ENCODE measurements at regions not wholly inside any gene's neighbourhood (a gene's known extent, or its start where the extent isn't known, plus 50 kb on each side); places are given as distances from the start of the nearest gene placed in this dataset.

DNA sequence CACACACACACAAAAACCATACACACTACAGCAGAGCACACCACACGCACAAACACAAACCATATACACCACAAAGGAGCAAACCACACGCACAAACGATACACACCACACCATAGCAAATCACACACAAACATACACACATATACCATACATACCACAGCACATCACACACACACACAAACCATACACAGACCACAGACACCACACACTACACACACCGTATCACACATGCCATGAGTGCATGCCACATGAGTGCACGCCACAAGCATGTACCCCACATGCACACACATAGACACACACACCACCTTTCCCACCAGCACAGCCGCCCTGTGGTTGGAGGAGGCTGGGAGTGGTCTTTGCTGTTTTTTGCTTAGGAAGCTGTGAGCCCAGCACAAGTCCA is 517.1 kb upstream of the MYT1L start:
- 92% methylated on average over 6 of the region's 6 CpGs for WGBS
- TF ChIP-seq, protein P1, sequence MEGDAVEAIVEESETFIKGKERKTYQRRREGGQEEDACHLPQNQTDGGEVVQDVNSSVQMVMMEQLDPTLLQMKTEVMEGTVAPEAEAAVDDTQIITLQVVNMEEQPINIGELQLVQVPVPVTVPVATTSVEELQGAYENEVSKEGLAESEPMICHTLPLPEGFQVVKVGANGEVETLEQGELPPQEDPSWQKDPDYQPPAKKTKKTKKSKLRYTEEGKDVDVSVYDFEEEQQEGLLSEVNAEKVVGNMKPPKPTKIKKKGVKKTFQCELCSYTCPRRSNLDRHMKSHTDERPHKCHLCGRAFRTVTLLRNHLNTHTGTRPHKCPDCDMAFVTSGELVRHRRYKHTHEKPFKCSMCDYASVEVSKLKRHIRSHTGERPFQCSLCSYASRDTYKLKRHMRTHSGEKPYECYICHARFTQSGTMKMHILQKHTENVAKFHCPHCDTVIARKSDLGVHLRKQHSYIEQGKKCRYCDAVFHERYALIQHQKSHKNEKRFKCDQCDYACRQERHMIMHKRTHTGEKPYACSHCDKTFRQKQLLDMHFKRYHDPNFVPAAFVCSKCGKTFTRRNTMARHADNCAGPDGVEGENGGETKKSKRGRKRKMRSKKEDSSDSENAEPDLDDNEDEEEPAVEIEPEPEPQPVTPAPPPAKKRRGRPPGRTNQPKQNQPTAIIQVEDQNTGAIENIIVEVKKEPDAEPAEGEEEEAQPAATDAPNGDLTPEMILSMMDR (IDR thresholded peaks at IDR 0.05): no peak
- TF ChIP-seq POLR2A (IDR thresholded peaks at IDR 0.05): no peak
- no peak for TF ChIP-seq POLR2AphosphoS5 (IDR thresholded peaks at IDR 0.05)
- Histone ChIP-seq H3K27me3 (replicated peaks; ENCODE audit: insufficient read depth) (no peaks in the 10 kb centered on the region), H3K9me3 (no peaks in the 10 kb centered on the region), H3K4me3 (no peak overlapping the region), H3K4me1 (replicated peaks) (no peaks in the 10 kb centered on the region), H3K27ac (no peak overlapping the region), H3K36me3 (no peaks in the 10 kb centered on the region)
- DNase-seq (ENCODE audit: low spot score): no peak
- intact Hi-C loops (cut with DNase I): no loop called here

DNA sequence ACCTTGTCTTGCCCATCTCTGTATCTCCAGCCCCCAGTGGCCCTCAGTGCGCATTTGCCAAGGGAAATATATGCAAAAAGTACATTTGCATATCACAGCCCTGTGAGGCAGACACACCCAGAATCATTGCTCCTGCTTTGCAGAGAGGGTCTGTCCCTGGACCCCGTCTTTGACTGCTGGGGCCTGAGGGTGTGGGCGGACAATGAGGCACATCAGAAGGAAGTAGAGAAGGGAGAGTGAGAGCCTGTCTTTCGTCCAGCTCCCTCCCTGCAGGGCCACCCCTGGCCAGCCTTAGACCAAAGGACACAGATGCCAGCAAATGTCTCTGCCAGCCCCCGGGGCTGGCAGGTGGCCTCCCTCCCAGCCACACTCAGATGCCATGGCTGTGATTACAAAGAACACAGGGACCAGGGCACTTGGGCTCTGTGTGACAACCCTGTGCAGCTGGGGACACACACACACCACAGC is 516.2 kb upstream of the MYT1L start:
- WGBS: 61% methylated on average over 4 of the region's 5 CpGs
- no peaks in the 10 kb centered on the region for H3K9me3 ChIP-seq
- H3K4me3 ChIP-seq: no peak overlapping the region
- no peaks in the 10 kb centered on the region for H3K4me1 ChIP-seq (replicated peaks)
- no peaks in the 10 kb centered on the region for H3K27me3 ChIP-seq (replicated peaks; ENCODE audit: insufficient read depth)
- DNase-seq (ENCODE audit: low spot score): no peak
- TF ChIP-seq POLR2A (IDR thresholded peaks at IDR 0.05) (no peak), POLR2AphosphoS5 (IDR thresholded peaks at IDR 0.05) (no peak)
- TF ChIP-seq, protein P1 (IDR thresholded peaks at IDR 0.05): no peak
- no peak overlapping the region for H3K27ac ChIP-seq
- intact Hi-C loops (cut with DNase I): no loop called here
- no peaks in the 10 kb centered on the region for H3K36me3 ChIP-seq

DNA sequence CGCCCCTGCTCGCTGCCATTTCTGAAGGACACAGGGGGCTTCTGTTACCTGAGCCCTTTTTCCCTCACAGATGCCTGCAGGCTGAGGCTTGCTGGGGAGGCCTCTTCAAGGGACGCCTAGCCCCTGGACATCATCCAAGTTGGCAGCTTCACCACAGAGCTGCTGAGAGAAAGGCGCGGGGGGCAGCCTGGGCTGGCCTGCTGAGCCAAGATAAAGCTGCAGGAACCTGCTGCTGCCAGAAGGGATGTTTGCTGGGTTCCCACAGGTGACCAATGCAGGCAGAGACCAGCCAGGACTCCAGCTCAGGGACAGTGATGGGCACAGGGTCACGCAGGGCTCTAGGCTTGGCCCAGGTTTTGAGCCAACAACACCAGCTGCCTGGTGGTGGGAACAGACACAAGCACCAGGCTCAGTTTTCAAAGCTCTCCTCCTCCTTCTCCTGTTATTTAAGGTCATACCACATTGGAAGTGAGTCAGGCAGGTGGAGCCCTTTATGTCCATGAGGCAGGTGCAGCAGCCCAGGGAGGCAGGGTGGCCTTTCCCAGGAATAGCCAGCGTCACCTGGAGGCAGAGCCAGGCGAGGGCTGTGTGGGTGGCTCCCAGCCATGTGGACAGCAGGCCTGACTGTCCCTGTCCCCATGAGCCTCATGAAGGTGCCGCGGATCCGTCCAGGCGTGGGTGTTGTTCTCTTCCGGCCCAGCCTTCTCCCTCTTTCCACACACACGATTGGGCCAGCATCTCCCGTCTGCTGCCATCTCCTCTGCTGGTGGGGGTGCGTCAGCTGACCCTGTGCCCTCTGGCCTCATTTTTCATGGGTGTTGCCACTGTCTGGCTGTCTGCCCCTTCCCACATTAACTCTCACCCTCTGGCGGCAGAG is 515.5 kb upstream of the MYT1L start:
- intact Hi-C loops (cut with DNase I): no loop called here
- no peak overlapping the region for H3K4me3 ChIP-seq
- no peaks in the 10 kb centered on the region for H3K27me3 ChIP-seq (replicated peaks; ENCODE audit: insufficient read depth)
- peak overlapping the region in 1 of 2 donors; percentile 53 for H3K27ac ChIP-seq
- DNase-seq (ENCODE audit: low spot score): peak; percentile 74
- WGBS: 35% methylated on average over 17 of the region's 17 CpGs
- H3K36me3 ChIP-seq: no peaks in the 10 kb centered on the region
- H3K4me1 ChIP-seq (replicated peaks): no peaks in the 10 kb centered on the region
- H3K9me3 ChIP-seq: no peaks in the 10 kb centered on the region
- TF ChIP-seq POLR2A (IDR thresholded peaks at IDR 0.05): no peak
- peak; percentile 39 for TF ChIP-seq POLR2AphosphoS5 (IDR thresholded peaks at IDR 0.05)
- TF ChIP-seq, protein P1 (IDR thresholded peaks at IDR 0.05): peak in 2 of 4 experiments; percentile 13 to 14

DNA sequence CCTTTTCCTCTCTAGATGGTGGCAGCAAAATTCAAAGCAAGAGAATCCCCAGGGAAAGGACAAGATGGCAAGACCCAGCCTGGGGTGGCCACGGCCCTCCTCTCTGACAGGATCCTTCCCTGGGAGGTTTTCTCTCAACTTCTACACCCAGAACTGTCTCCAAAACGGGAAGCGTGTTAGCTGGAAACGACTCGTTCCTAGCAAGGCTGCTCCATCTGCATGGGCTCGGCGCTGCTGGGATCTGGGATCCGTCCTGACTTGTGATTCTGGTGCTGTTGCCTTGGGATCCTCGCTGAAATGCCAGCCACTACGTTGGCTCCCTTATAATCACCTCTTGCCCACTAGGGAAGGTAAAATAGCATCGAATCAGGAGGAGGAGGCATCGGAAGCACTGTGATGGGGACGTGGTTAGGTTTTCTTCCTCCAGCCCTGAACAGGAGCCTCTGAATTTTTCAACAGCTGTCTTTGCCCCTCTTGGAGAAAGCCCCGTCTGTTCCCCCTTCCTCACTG is 514.8 kb upstream of the MYT1L start:
- Histone ChIP-seq H3K36me3 (no peaks in the 10 kb centered on the region), H3K4me3 (no peak overlapping the region), H3K9me3 (no peaks in the 10 kb centered on the region), H3K27me3 (replicated peaks; ENCODE audit: insufficient read depth) (no peaks in the 10 kb centered on the region), H3K27ac (peak overlapping the region in 1 of 2 donors; percentile 53), H3K4me1 (replicated peaks) (no peaks in the 10 kb centered on the region)
- intact Hi-C loops (cut with DNase I): no loop called here
- WGBS: 42% methylated on average over 14 of the region's 14 CpGs
- DNase-seq (ENCODE audit: low spot score): peak; percentile 10
- TF ChIP-seq POLR2A (IDR thresholded peaks at IDR 0.05) (no peak), POLR2AphosphoS5 (IDR thresholded peaks at IDR 0.05) (no peak)
- TF ChIP-seq, protein P1 (IDR thresholded peaks at IDR 0.05): no peak
